ENCODE measurements at regions not wholly inside any gene's neighbourhood (a gene's known extent, or its start where the extent isn't known, plus 50 kb on each side); places are given as distances from the start of the nearest gene placed in this dataset.

- no peak overlapping the region for H2BK5ac ChIP-seq (ENCODE audit: low read depth, low read length, poor library complexity, severe bottlenecking)
- no peak overlapping the region for H3K27ac ChIP-seq (ENCODE audit: insufficient read depth, low read length)
- no peaks in the 10 kb centered on the region for H3K79me1 ChIP-seq (ENCODE audit: low read depth in 1 of 2, low read length in 2 of 2)
- H3K23ac ChIP-seq (ENCODE audit: low read depth, low read length), result no peak overlapping the region
- BruUV-seq (replicated peaks), result no TSS peak
- H2BK20ac ChIP-seq (ENCODE audit: low read depth, low read length), result no peak overlapping the region
- H4K8ac ChIP-seq (ENCODE audit: low read depth in 2 of 2, low read length in 2 of 2), result no peak overlapping the region
- no peaks in the 10 kb centered on the region for H4K20me1 ChIP-seq (ENCODE audit: insufficient read depth, low read length)
- no peak overlapping the region for H3K4ac ChIP-seq (ENCODE audit: low read depth, low read length)
- in situ Hi-C loops (cut with MboI; ENCODE audit: low sequenced_read_pairs), result no loop called here
- H3K4me1 ChIP-seq (ENCODE audit: control insufficient read depth, insufficient read depth, low read length), result no peaks in the 10 kb centered on the region
- H3K4me3 ChIP-seq (ENCODE audit: insufficient read depth, low read depth, low read length), result no peak overlapping the region
- no peak overlapping the region for H2AFZ ChIP-seq (replicated peaks; ENCODE audit: low read length, poor library complexity)
- no peak for DNase-seq
- intact Hi-C loops (cut with micrococcal nuclease), result no loop called here
- H2BK120ac ChIP-seq (ENCODE audit: low read depth, low read length), result no peak overlapping the region
- H2AK5ac ChIP-seq (ENCODE audit: low read depth, low read length), result no peak overlapping the region
- CTCF ChIA-PET, result no interaction called here
- H3K36me3 ChIP-seq (ENCODE audit: control insufficient read depth, insufficient read depth, low read length), result no peaks in the 10 kb centered on the region
- H3K9me1 ChIP-seq (ENCODE audit: insufficient read depth, low read length), result no peaks in the 10 kb centered on the region
- WGBS, 2 experiments (ENCODE audit: extremely low coverage in 2 of 2, insufficient read length in 1 of 2), result no CpG with 5 or more reads among the region's 3 CpGs
- H3K56ac ChIP-seq (ENCODE audit: extremely low read depth, insufficient read depth, low read length), result no peak overlapping the region
- no peak for ATAC-seq (ENCODE audit: low read depth)
- dilution Hi-C loops (cut with HindIII; ENCODE audit: low sequenced_read_pairs, unreplicated experiment), result no loop called here
- H3K14ac ChIP-seq (replicated peaks; ENCODE audit: low read depth, low read length), result no peak overlapping the region
- peaks cover 1% of the 10 kb centered on the region; the same call in 1 of the 2 replicates for H3K27me3 ChIP-seq (ENCODE audit: control insufficient read depth, insufficient read depth, low read length)
- H3K9me3 ChIP-seq (ENCODE audit: control insufficient read depth, insufficient read depth, low read length), result no peaks in the 10 kb centered on the region
- H2AK9ac ChIP-seq (replicated peaks; ENCODE audit: low read depth, low read length, poor library complexity), result no peak overlapping the region
- H2BK15ac ChIP-seq (ENCODE audit: low read depth, low read length), result no peak overlapping the region
- H4K91ac ChIP-seq (ENCODE audit: insufficient read depth, low read depth, low read length), result no peak overlapping the region
- POLR2A ChIA-PET (ENCODE audit: unreplicated experiment), result no interaction called here
- no peak overlapping the region for H3K4me2 ChIP-seq (ENCODE audit: low read depth, low read length)
- H3K18ac ChIP-seq (ENCODE audit: low read depth, low read length), result no peak overlapping the region
- H4K5ac ChIP-seq (ENCODE audit: low read depth, low read length), result no peak overlapping the region
- no peak for TF ChIP-seq SMC3 (IDR thresholded peaks at IDR 0.05; ENCODE audit: low read depth, low read length)
- no peak for TF ChIP-seq CTCF (conservative IDR thresholded peaks at IDR 0.05; ENCODE audit: low read depth, low read length)
- TF ChIP-seq RCOR1 (IDR thresholded peaks at IDR 0.05; ENCODE audit: insufficient replicate concordance, low read length), result no peak
- TF ChIP-seq ELK1 (IDR thresholded peaks at IDR 0.05; ENCODE audit: borderline replicate concordance, low read depth, low read length), result no peak
- TF ChIP-seq RAD21 (IDR thresholded peaks at IDR 0.05; ENCODE audit: low read length), result no peak
- TF ChIP-seq POLR2A (IDR thresholded peaks at IDR 0.05; ENCODE audit: low read depth, low read length), result no peak
- no peak for TF ChIP-seq USF2 (IDR thresholded peaks at IDR 0.05; ENCODE audit: low read depth, low read length)
- no peak for TF ChIP-seq MAZ (IDR thresholded peaks at IDR 0.05; ENCODE audit: borderline replicate concordance, low read depth, low read length)
- TF ChIP-seq BHLHE40 (IDR thresholded peaks at IDR 0.05; ENCODE audit: low read depth, low read length), result no peak
- TF ChIP-seq CEBPB (IDR thresholded peaks at IDR 0.05; ENCODE audit: low read depth, low read length), result no peak
- TF ChIP-seq FOS (IDR thresholded peaks at IDR 0.05; ENCODE audit: low read depth, low read length), result no peak
- no peak for TF ChIP-seq CHD1 (IDR thresholded peaks at IDR 0.05; ENCODE audit: low read depth, low read length)
- no peak overlapping the region for H3K9ac ChIP-seq (ENCODE audit: low read depth, low read length)
Measured at GRCh38 chr17:34126965-34127364, 128.1 kb upstream of the CCL2 start.

Measured in IMR-90 (cell line).